UCSD-AML1 (cell line): ENCODE measurements at regions not wholly inside any gene's neighbourhood (a gene's known extent, or its start where the extent isn't known, plus 50 kb on each side); places are given as distances from the start of the nearest gene placed in this dataset.
"Not testable (repeated sequence)": the region's sequence is repeated elsewhere in the genome, so short reads cannot be mapped to it uniquely, and the experiment has no call there.

Source experiments
- DNase-seq: peaks from one replicate; lab custom pipeline; 2025; ENCODE audit not compliant: unreplicated experiment; lab: John Stamatoyannopoulos, UW

DNA sequence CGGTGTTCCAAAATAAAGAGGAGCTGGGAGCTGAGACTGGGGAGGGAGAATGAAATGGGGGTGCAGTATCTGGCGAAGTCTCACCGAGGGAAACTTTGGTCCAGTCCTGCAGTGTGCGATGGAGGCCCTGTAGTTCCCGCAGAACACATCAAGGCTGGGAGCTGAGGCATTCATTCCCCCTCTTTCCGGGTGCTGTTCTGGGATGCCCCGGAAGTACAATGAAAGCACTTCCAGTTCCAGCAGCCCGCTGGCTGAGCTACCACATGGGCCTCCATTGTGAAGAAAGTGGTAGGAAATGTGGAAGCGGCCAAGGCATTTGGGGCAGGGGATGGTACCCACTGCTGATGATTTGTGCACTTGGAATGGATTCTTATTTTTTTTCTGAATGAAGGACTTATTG lies 560.7 kb downstream of the GLRX3 start:
- DNase-seq: no peak

- DNase-seq: no peak
Measured at GRCh38 chr10:130707389-130707979, 571.3 kb downstream of the GLRX3 start.

DNA sequence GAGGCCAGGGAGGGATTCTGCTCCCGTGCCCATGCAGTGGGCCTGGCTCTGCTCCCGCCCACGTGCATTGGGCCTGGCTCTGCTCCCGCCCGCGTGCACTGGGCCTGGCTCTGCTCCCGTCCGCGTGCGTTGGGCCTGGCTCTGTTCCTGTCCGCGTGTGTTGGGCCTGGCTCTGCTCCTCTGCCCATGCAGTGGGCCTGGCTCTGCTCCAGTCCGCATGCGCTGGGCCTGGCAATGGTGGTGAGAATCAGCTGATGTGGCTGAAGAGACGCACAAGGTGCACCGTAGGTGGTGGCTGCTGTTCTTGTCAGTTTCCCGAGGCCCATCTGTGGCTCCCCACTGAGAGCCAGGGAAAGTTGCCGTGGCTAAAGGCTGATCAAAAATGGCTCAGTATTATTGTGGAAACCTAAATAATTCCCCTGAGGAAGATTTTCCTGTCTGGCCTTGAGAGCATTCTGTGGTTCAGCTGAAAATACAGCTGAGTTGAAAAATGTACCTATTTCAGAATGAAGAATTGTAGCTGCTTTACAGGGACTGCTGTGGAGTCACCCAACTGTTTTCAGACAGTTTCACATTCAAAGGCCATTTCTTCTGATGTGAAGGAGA lies 572.4 kb downstream of the GLRX3 start:
- DNase-seq: no peak

- DNase-seq: no peak
Measured at GRCh38 chr10:130709415-130709814, 573.2 kb downstream of the GLRX3 start.

DNA sequence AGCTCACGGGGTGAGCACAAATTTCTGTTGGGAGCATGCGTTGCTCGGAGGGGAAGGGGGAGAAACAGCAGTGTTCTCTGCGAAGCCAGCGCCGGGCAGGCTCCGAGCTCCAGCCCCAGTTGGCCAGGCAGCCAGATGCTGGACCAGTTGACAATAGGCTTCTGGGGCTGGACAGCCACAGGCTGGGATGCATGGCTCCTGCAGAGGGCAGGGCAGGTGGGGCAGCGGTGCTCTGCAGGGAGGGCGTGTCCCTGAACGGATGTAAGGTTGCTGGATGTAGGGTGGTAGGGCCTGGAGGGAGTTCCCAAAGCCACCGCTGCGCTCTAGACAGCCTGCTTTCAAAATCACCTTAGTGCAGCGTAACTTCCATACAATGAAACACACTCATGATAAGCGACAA lies 574.9 kb downstream of the GLRX3 start:
- no peak for DNase-seq

GRCh38 chr10:130713135-130713534 lies 576.9 kb downstream of the GLRX3 start:
- no peak for DNase-seq

DNA sequence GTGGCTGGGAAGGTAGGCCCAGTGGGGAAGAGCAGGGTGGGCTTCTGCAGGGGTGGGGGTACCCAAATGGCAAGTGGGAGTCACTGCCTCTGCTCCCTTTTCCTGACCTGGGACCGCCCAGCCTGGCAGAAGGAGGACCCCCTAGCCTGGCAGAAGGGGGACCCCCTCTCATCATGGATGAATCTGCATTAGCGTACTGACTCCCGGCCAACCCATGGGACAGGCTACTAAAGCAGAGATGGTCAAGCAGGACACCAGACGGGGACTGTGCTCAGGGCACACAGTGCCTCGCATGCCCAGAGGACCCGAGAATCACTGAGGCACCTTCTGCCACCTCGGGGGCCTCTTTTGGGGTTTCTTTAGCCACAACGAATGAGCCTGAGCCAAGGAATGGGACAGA lies 577.5 kb downstream of the GLRX3 start:
- no peak for DNase-seq

- no peak for DNase-seq
Measured at GRCh38 chr10:130714742-130715467, 578.7 kb downstream of the GLRX3 start.

DNA sequence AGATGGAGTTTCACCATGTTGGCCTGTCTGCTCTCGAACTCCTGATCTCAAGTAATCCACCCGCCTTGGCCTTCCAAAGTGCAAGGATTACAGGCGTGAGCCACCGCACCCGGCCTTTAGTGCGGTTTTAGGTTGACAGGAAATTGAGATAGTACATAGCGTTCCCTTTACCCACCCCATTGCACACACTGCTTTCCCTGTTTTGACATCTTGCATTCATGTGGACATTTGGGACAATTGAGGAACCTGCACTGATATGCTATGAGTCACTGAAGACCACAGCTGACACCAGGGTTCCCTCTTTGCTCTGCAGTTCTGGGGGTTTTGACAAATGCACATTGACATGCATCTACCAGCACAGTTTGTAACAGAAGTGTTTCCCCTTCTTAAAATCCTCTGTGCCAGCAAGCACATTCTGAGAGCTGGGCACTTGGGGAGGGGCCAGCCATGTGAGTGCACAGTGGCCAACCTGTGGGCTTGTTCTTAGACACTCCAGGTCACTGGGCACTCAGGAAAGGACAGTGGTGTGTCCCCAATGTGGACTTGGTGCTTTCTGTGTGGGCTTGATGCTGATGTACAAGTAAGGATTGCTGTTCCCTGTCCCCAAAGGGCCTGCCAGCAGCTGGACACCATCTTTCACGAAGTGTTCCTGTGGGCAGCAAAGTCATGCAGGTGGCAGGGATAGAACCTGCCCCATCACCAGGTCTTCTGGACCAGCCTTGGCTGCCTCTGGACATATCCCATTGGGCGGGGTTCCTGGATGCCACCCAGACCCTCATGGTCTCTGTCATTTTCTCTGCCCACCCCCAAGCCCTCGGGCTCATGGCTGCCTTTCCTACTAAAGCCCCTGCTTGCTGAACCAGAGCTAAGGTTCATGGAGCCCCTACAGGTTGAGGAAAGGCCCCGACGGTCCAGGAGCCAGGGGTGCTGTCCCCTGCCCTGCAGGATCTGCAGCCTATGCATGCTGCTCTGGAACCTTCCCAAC lies 579.8 kb downstream of the GLRX3 start:
- DNase-seq: no peak

DNA sequence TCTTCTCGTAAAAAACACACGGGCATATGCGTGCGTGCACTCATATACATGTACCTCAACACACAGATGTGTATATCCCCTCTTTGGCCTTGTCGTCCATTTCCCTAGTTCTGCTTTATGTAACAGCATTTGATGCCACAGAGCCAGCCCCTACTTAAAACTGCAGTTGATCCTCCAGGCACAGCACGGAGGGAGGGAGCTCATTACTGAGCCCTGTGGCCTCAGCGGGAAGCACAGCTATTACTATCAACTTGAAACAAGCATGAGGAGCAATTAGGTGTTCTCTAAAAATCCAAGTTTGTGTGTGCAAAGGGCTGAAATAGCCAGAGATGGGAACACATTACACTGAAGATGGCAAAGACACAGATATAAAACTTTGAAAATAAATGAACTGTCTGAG lies 580.9 kb downstream of the GLRX3 start:
- DNase-seq: no peak

- DNase-seq: not testable (repeated sequence)
Measured at GRCh38 chr10:130718744-130719447, 582.7 kb downstream of the GLRX3 start.

DNA sequence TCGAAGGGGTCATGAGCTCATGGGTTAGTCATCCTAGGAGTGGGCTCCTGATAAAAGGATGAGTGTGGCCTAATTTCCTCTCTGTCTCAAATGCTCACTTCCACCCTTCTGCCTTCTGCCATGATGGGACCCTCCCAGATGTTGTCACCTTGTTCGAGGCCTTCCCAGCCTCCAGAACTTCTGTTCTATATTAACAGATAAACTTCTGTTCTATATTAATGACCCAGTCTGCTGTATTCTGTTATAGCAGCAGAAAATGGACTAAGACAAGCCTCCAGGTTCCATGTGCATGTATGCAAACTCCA lies 583.2 kb downstream of the GLRX3 start:
- DNase-seq: no peak

- DNase-seq: no peak
Measured at GRCh38 chr10:130720235-130720634, 584.0 kb downstream of the GLRX3 start.

DNA sequence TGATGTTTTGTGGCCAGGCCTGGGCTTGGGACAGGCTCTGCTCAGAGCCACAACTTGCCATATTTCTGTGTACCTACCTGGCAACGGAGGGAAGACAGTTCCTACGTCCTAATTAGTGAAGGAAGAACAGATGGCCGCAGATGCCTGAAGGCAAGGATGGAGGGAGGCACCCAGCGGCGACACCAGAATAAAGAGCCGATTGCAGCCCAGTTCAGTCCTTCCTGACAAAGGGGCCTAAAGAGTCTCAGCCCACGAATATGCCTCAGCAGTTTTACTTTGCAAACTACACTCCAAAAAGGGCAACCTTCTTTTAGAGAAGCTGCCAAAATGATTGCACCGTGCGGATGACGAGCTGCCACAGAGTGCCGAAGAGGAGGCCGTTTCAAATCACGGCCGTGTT lies 585.8 kb downstream of the GLRX3 start:
- no peak for DNase-seq

GRCh38 chr10:130723704-130724103 lies 587.5 kb downstream of the GLRX3 start:
- no peak for DNase-seq

- no peak for DNase-seq
Measured at GRCh38 chr10:130725474-130725970, 586.0 kb downstream of the TCERG1L start.

DNA sequence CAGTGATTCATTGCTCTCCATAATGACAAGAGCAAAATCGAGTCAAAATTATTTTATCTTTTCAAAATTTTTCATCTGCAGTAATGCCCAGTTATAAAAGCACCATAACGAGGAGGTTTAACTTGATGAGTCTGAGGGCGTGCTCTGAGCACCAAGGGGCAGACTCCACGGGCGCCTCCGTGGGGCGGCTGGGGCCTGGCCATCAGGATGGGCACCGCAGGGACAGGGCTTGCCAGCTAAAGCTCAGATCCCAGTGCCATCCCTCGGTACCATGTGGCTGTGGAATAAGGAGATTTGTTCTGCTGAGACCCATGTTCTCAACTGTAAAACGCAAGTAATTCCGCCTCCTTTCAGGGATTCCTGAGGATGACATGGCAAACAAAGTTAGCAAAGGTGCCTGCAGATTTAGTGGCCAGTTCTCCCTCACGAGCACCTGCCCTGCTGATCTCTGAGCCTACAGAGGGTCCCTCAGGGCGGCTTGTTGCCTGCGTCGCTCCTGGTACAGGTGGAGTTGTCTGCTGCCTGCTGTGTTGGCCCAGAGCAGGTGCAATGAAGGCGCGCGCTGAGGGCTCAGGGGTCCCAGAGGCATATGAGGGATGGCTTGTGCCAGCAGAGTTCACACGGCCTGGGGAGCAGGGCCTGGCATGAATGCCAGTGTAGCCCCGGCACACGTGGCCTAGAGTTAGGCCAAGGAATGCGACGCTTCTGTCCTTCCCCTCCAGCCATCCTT lies 584.4 kb downstream of the TCERG1L start:
- no peak for DNase-seq

DNA sequence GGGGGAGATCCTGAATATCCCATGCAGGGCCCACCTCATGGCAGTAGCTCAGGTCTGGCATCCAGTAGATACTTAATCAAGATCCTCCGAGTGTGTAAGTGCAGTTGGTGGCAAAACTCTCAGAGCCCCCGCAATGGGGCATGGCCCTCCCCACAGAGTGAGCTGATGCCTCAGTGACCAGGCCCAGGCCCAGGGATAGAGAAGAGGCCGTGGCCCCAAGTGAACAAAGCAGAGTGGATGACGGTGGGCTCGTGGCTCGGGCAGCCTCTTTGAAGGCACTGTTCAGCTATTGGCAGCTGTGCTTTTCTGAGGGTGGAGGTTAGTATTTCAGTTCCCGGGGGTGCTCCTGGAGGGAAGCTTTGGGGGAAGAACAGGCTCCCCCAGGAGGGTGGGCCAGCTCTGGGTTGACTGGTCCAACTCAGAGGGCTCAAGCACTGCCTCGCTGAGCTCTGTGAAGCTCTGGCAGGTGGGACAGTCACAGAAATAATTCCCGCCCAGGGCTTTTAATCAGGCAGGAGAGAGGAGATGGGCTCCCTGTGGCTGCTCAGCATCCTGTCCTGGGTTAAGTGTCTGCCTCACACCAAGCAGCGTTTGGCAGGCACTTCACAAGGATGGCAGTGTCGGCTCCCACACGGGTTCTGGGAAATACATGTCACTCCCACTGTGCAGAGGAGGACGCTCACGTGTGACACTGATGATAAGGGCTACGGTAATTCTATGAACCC lies 583.6 kb downstream of the TCERG1L start:
- DNase-seq: no peak

DNA sequence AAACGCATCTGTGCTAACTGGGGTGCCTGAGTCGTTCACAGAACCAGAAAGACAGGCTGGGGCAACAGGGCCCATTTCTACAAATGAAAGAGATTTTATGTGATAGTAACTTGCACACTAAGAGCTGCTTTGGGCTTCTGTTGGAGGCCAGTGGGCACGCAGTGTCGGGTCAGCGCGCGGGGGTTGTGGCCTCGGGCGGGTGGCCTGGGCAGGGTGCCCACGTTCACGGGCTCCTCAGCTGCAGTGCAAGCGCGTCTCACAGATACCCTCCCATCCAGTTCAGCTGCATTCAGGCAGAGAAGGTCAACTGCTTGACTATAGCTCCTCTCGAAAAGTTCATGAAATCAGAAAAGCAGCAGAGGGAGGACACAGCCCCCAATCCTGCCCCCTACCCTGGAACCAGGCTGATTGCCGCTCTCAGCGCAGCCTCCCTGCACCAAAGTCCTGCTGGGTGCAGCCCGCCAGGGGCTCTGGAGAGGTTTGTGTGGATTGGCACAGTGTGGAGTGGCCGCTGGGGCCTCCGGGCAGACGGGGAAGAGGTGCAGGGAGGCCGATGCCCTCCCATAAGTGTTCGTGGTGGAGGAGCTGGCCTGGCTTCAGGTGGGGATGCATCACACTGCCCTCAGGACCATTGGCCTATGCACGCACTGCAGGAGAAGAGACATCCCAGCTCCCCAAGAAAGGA lies 582.8 kb downstream of the TCERG1L start:
- DNase-seq: no peak
